G401 (cell line): ENCODE measurements at regions not wholly inside any gene's neighbourhood (a gene's known extent, or its start where the extent isn't known, plus 50 kb on each side); places are given as distances from the start of the nearest gene placed in this dataset.

Experiments
- DNase-seq: peaks from one replicate; pipeline ENCODE4 v3.0.0-alpha.2; 2015; ENCODE audit warnings: low spot score
- in situ Hi-C: cut with HindIII; loops from 2 replicates; pipeline ENCODE4 v1.10.0; 2016; ENCODE audit warnings: low sequenced_read_pairs, mixed read lengths

DNA sequence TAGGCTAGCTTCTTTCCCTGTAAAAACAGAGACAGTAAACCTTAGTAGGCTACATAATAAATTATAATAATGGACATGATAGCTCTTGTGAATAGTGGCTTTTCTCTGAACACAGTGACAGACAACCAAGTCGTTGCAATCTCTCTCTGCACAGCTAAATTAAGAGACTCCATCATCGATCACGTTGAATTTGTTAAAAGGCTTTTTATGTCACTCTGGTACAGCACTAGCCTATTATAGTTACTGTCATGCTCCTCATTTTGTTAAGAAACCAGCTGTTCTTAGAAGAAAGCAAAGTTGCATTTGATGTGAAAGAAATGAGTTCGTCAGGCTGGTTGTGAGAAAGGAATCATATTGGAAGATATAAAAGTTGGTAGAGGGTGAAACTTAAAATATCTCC, 50.3 kb upstream of the ARHGAP28 start:
- DNase-seq: no peak
- in situ Hi-C loops: no loop called here
